Panc1 (cell line): ENCODE measurements at regions not wholly inside any gene's neighbourhood (a gene's known extent, or its start where the extent isn't known, plus 50 kb on each side); places are given as distances from the start of the nearest gene placed in this dataset.

Experiments used
- SIN3A ChIP-seq: IDR thresholded peaks from 2 replicates; pipeline ENCODE4 v1.6.1; 2012; ENCODE audit warnings: low read depth, mild to moderate bottlenecking, low read length, moderate library complexity, borderline replicate concordance; ENCODE audit not compliant: insufficient read depth
- TF ChIP-seq, protein P1 (sequence below): fragments of 450-650 bp; IDR thresholded peaks from 2 replicates; pipeline ENCODE4 v1.5.1; 2017; ENCODE audit warnings: mild to moderate bottlenecking
- TF ChIP-seq, protein P2 (sequence below), 2 experiments: IDR thresholded peaks; 2 replicates each; pipeline ENCODE4 v1.6.1; 2011 to 2012; ENCODE audit warnings: low read depth in 2 of 2, control low read depth in 1 of 2, low read length in 1 of 2, mild to moderate bottlenecking in 1 of 2, moderate library complexity in 1 of 2; ENCODE audit not compliant: insufficient read depth in 1 of 2

DNA sequence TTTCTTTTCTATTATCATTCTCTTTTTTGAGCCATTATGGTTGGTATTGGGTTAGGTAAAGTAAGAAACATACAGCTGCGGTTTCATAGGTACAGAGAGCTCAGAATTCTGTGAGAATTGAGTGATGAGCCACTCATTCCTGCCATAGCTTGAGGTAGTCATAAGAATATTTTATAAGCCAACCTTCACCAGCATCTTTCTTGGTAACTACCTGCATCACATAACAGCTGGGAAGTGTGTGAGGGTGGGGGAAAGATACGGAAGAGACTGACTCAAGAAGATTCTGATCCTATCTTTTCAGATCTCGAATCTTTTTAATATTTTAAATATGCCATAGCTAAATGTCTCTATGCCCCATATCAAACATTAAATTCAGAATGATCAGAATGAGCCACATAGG, 313.8 kb upstream of the DDX18 start:
- TF ChIP-seq, protein P1, sequence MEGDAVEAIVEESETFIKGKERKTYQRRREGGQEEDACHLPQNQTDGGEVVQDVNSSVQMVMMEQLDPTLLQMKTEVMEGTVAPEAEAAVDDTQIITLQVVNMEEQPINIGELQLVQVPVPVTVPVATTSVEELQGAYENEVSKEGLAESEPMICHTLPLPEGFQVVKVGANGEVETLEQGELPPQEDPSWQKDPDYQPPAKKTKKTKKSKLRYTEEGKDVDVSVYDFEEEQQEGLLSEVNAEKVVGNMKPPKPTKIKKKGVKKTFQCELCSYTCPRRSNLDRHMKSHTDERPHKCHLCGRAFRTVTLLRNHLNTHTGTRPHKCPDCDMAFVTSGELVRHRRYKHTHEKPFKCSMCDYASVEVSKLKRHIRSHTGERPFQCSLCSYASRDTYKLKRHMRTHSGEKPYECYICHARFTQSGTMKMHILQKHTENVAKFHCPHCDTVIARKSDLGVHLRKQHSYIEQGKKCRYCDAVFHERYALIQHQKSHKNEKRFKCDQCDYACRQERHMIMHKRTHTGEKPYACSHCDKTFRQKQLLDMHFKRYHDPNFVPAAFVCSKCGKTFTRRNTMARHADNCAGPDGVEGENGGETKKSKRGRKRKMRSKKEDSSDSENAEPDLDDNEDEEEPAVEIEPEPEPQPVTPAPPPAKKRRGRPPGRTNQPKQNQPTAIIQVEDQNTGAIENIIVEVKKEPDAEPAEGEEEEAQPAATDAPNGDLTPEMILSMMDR = no peak
- TF ChIP-seq, protein P2, sequence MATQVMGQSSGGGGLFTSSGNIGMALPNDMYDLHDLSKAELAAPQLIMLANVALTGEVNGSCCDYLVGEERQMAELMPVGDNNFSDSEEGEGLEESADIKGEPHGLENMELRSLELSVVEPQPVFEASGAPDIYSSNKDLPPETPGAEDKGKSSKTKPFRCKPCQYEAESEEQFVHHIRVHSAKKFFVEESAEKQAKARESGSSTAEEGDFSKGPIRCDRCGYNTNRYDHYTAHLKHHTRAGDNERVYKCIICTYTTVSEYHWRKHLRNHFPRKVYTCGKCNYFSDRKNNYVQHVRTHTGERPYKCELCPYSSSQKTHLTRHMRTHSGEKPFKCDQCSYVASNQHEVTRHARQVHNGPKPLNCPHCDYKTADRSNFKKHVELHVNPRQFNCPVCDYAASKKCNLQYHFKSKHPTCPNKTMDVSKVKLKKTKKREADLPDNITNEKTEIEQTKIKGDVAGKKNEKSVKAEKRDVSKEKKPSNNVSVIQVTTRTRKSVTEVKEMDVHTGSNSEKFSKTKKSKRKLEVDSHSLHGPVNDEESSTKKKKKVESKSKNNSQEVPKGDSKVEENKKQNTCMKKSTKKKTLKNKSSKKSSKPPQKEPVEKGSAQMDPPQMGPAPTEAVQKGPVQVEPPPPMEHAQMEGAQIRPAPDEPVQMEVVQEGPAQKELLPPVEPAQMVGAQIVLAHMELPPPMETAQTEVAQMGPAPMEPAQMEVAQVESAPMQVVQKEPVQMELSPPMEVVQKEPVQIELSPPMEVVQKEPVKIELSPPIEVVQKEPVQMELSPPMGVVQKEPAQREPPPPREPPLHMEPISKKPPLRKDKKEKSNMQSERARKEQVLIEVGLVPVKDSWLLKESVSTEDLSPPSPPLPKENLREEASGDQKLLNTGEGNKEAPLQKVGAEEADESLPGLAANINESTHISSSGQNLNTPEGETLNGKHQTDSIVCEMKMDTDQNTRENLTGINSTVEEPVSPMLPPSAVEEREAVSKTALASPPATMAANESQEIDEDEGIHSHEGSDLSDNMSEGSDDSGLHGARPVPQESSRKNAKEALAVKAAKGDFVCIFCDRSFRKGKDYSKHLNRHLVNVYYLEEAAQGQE (IDR thresholded peaks at IDR 0.05; ENCODE audit: insufficient read depth in 1 of 2, low read depth in 2 of 2, low read length in 1 of 2) = no peak
- no peak for TF ChIP-seq SIN3A
